Esophagus muscularis mucosa (tissue), 4 donors: ENCODE measurements at regions not wholly inside any gene's neighbourhood (a gene's known extent, or its start where the extent isn't known, plus 50 kb on each side); places are given as distances from the start of the nearest gene placed in this dataset.

ENCODE experiments used
- DNase-seq: peaks from one replicate; pipeline ENCODE4 v3.0.0-alpha.2; 2017; ENCODE audit errors: extremely low spot score
- H3K27ac ChIP-seq, 4 donors: fragments of 200-600 bp; sonication (generic); replicated peaks in 1 of 4; 1 replicate in 3 of 4; 2 replicates in 1 of 4; pipeline ENCODE4 v1.5.1; 2016 to 2019; ENCODE audit warnings: mild to moderate bottlenecking in 1 of 4
- H3K27me3 ChIP-seq, 4 donors: fragments of 200-600 bp; sonication (generic); one replicate each; pipeline versions ENCODE4 v1.5.1 to v1.6.0; 2016 to 2019
- H3K36me3 ChIP-seq, 4 donors: fragments of 200-600 bp; sonication (generic); one replicate each; pipeline ENCODE4 v1.5.1; 2016 to 2019
- H3K4me1 ChIP-seq, 4 donors: fragments of 200-600 bp; sonication (generic); one replicate each; pipeline ENCODE4 v1.5.1; 2016 to 2019
- H3K4me3 ChIP-seq, 4 donors: fragments of 200-600 bp; sonication (generic); 1 replicate in 2 of 4; 2 replicates in 2 of 4; pipeline ENCODE4 v1.5.1; 2016 to 2019; ENCODE audit warnings: mild to moderate bottlenecking in 4 of 4, moderate library complexity in 1 of 4
- H3K9me3 ChIP-seq, 4 donors: fragments of 200-600 bp; sonication (generic); 1 replicate in 3 of 4; 2 replicates in 1 of 4; pipeline ENCODE4 v1.5.1; 2016 to 2019
- CTCF ChIP-seq, 3 experiments: fragments of 200-600 bp in 2 of 3; fragments of 450-650 bp in 1 of 3; sonication (generic) in 2 of 3; IDR thresholded peaks; one replicate each; pipeline ENCODE4 v1.5.1; 2017 to 2019; ENCODE audit warnings: antibody characterized with exemption in 3 of 3, mild to moderate bottlenecking in 2 of 3, moderate library complexity in 1 of 3
- EP300 ChIP-seq: sonication (generic); formaldehyde crosslinking; IDR thresholded peaks from one replicate; pipeline ENCODE4 v1.6.1; 2017; ENCODE audit warnings: antibody characterized with exemption
- POLR2A ChIP-seq: fragments of 450-650 bp; IDR thresholded peaks from one replicate; pipeline ENCODE4 v1.6.1; 2017; ENCODE audit warnings: antibody characterized with exemption, moderate library complexity, mild to moderate bottlenecking, low read depth
- POLR2AphosphoS5 ChIP-seq, 2 donors: sonication (generic); formaldehyde crosslinking; IDR thresholded peaks; one replicate each; pipeline ENCODE4 v1.6.1; 2017; ENCODE audit warnings: antibody characterized with exemption in 2 of 2
- WGBS: methylation state at CpG from one replicate; pipeline ENCODE4 v1.1.5; 2018; 5-methylcytosine and 5-hydroxymethylcytosine counted together
- intact Hi-C: fragments of 100-400 bp; cut with DNase I; formaldehyde crosslinking; loops from one replicate; pipeline ENCODE4 v1.15.1; 2023

- 22% methylated on average over 2 of the region's 2 CpGs for WGBS
- Histone ChIP-seq H3K36me3 (peaks cover 0 to 24% (median 9%) of the 10 kb centered on the region in 4 donors), H3K27ac (no peak overlapping the region), H3K4me1 (peaks cover 29 to 58% (median 52%) of the 10 kb centered on the region in 4 donors), H3K4me3 (no peak overlapping the region), H3K27me3 (no peaks in the 10 kb centered on the region), H3K9me3 (no peaks in the 10 kb centered on the region)
- no peak for DNase-seq
- TF ChIP-seq POLR2A: no peak
- no peak for TF ChIP-seq EP300
- TF ChIP-seq POLR2AphosphoS5 (IDR thresholded peaks at IDR 0.05): no peak
- TF ChIP-seq CTCF (IDR thresholded peaks at IDR 0.05): no peak
- intact Hi-C loops: no loop called here
Measured at GRCh38 chr1:201633297-201633696, 94.4 kb downstream of the NAV1 start.

- peaks cover 29 to 58% (median 50%) of the 10 kb centered on the region in 4 donors for H3K4me1 ChIP-seq
- H3K27ac ChIP-seq: no peak overlapping the region
- intact Hi-C loops: no loop called here
- H3K36me3 ChIP-seq: peaks cover 0 to 24% (median 7%) of the 10 kb centered on the region in 4 donors
- 57% methylated on average over 5 of the region's 5 CpGs for WGBS
- H3K27me3 ChIP-seq: no peaks in the 10 kb centered on the region
- H3K9me3 ChIP-seq: no peaks in the 10 kb centered on the region
- H3K4me3 ChIP-seq: no peak overlapping the region
- TF ChIP-seq CTCF (IDR thresholded peaks at IDR 0.05): no peak
- TF ChIP-seq POLR2AphosphoS5 (IDR thresholded peaks at IDR 0.05): no peak
- no peak for TF ChIP-seq POLR2A
- TF ChIP-seq EP300: no peak
- DNase-seq: no peak
Measured at GRCh38 chr1:201633811-201634210, 94.9 kb downstream of the NAV1 start.

GRCh38 chr1:201634261-201634660 lies 95.3 kb downstream of the NAV1 start:
- no peak for TF ChIP-seq POLR2A
- TF ChIP-seq POLR2AphosphoS5 (IDR thresholded peaks at IDR 0.05): no peak
- TF ChIP-seq CTCF (IDR thresholded peaks at IDR 0.05): no peak
- TF ChIP-seq EP300: no peak
- Histone ChIP-seq H3K4me3 (no peak overlapping the region), H3K9me3 (no peaks in the 10 kb centered on the region), H3K27ac (no peak overlapping the region), H3K4me1 (peaks cover 33 to 58% (median 53%) of the 10 kb centered on the region in 4 donors), H3K27me3 (no peaks in the 10 kb centered on the region), H3K36me3 (peaks cover 0 to 20% (median 5%) of the 10 kb centered on the region in 4 donors)
- no peak for DNase-seq
- intact Hi-C loops: no loop called here
- 69% methylated on average over 2 of the region's 2 CpGs for WGBS

GRCh38 chr1:201636097-201636496 lies 97.2 kb downstream of the NAV1 start:
- Histone ChIP-seq H3K4me1 (peaks cover 38 to 60% (median 55%) of the 10 kb centered on the region in 4 donors), H3K27me3 (no peaks in the 10 kb centered on the region), H3K27ac (no peak overlapping the region), H3K4me3 (no peak overlapping the region), H3K36me3 (peaks cover 0 to 6% (median 3%) of the 10 kb centered on the region in 4 donors), H3K9me3 (no peaks in the 10 kb centered on the region)
- intact Hi-C loops: no loop called here
- WGBS: 89% methylated on average over 2 of the region's 2 CpGs
- TF ChIP-seq EP300: no peak
- no peak for TF ChIP-seq CTCF (IDR thresholded peaks at IDR 0.05)
- TF ChIP-seq POLR2AphosphoS5 (IDR thresholded peaks at IDR 0.05): no peak
- no peak for TF ChIP-seq POLR2A
- DNase-seq: no peak

GRCh38 chr1:201636510-201636971 lies 97.6 kb downstream of the NAV1 start:
- Histone ChIP-seq H3K36me3 (peaks cover 0 to 5% (median under 1%) of the 10 kb centered on the region in 4 donors), H3K27me3 (no peaks in the 10 kb centered on the region), H3K27ac (no peak overlapping the region), H3K4me1 (peaks cover 42 to 60% (median 55%) of the 10 kb centered on the region in 4 donors), H3K4me3 (no peak overlapping the region), H3K9me3 (no peaks in the 10 kb centered on the region)
- intact Hi-C loops: no loop called here
- WGBS: 72% methylated on average over 3 of the region's 3 CpGs
- TF ChIP-seq POLR2A (no peak), EP300 (no peak)
- DNase-seq: no peak
